ENCODE measurements at regions not wholly inside any gene's neighbourhood (a gene's known extent, or its start where the extent isn't known, plus 50 kb on each side); places are given as distances from the start of the nearest gene placed in this dataset.
A peak's percentile ranks its signal among the peaks of the same experiment; 100 is the strongest.
"Not testable (repeated sequence)": the region's sequence is repeated elsewhere in the genome, so short reads cannot be mapped to it uniquely, and the experiment has no call there.

GRCh38 chr3:154656486-154656885 is 226.5 kb upstream of the GPR149 start:
- DNase-seq = no peak

- DNase-seq = no peak
Observed at GRCh38 chr3:154642145-154642544, 212.2 kb upstream of the GPR149 start.

GRCh38 chr3:154625756-154626155 is 195.8 kb upstream of the GPR149 start:
- DNase-seq = no peak

GRCh38 chr3:154619621-154620020 is 189.6 kb upstream of the GPR149 start:
- DNase-seq = not testable (repeated sequence)

GRCh38 chr3:154616298-154616697 is 186.3 kb upstream of the GPR149 start:
- DNase-seq = no peak

- peak; percentile 65 for DNase-seq
Observed at GRCh38 chr3:154615471-154615870, 185.5 kb upstream of the GPR149 start.

- DNase-seq = peak; percentile 6
Observed at GRCh38 chr3:154614601-154615000, 184.6 kb upstream of the GPR149 start.

GRCh38 chr3:154614078-154614477 is 184.1 kb upstream of the GPR149 start:
- no peak for DNase-seq

- no peak for DNase-seq
Observed at GRCh38 chr3:154602241-154602640, 172.3 kb upstream of the GPR149 start.

- DNase-seq = peak; percentile 27
Observed at GRCh38 chr3:154598166-154598565, 168.2 kb upstream of the GPR149 start.

GRCh38 chr3:154590675-154591384 is 160.8 kb upstream of the GPR149 start:
- DNase-seq = no peak

- no peak for DNase-seq
Observed at GRCh38 chr3:154588831-154589230, 158.8 kb upstream of the GPR149 start.

- no peak for DNase-seq
Observed at GRCh38 chr3:154584974-154585373, 155.0 kb upstream of the GPR149 start.

GRCh38 chr3:154584041-154584440 is 154.1 kb upstream of the GPR149 start:
- no peak for DNase-seq

GRCh38 chr3:154583086-154583634 is 153.2 kb upstream of the GPR149 start:
- DNase-seq = no peak

- no peak for DNase-seq
Observed at GRCh38 chr3:154582501-154582900, 152.5 kb upstream of the GPR149 start.

- DNase-seq = peak; percentile 95
Observed at GRCh38 chr3:154571553-154572226, 141.7 kb upstream of the GPR149 start.

GRCh38 chr3:154568064-154568463 is 138.1 kb upstream of the GPR149 start:
- no peak for DNase-seq

- DNase-seq = no peak
Observed at GRCh38 chr3:154559623-154560022, 129.6 kb upstream of the GPR149 start.

GRCh38 chr3:154552338-154552737 is 122.3 kb upstream of the GPR149 start:
- no peak for DNase-seq

- DNase-seq = no peak
Observed at GRCh38 chr3:154549391-154549790, 119.4 kb upstream of the GPR149 start.

GRCh38 chr3:154548341-154548740 is 118.4 kb upstream of the GPR149 start:
- DNase-seq = no peak

- DNase-seq = no peak
Observed at GRCh38 chr3:154542837-154543236, 112.8 kb upstream of the GPR149 start.

- DNase-seq = no peak
Observed at GRCh38 chr3:154540950-154541604, 111.1 kb upstream of the GPR149 start.
